GM12874 (cell line): ENCODE measurements at regions not wholly inside any gene's neighbourhood (a gene's known extent, or its start where the extent isn't known, plus 50 kb on each side); places are given as distances from the start of the nearest gene placed in this dataset.

Source experiments
- TF ChIP-seq, protein P1 (sequence below): IDR thresholded peaks from 2 replicates; pipeline ENCODE4 v1.5.1; 2011; ENCODE audit warnings: low read depth, mild to moderate bottlenecking, control low read depth, low read length, moderate library complexity; ENCODE audit not compliant: insufficient read depth

DNA sequence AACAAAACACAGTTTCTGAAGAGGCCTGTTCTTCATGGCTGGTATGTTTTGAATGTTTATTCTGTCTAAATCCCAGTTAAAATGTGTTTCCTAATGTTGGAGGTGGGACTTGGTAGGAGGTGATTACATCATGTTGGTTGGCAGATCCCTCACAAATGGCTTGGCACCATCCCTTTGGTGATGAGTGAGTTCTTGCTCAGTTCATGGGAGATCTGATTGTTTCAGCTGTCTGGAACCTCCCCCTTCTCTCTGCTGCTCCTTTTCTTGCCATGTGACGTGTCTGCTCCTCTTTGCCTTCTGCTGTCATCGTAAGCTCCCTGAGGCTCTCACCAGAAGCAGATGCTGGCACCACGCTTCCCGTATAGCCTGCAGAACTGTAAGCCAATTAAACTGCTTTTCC is 383.6 kb upstream of the TPK1 start:
- TF ChIP-seq, protein P1, sequence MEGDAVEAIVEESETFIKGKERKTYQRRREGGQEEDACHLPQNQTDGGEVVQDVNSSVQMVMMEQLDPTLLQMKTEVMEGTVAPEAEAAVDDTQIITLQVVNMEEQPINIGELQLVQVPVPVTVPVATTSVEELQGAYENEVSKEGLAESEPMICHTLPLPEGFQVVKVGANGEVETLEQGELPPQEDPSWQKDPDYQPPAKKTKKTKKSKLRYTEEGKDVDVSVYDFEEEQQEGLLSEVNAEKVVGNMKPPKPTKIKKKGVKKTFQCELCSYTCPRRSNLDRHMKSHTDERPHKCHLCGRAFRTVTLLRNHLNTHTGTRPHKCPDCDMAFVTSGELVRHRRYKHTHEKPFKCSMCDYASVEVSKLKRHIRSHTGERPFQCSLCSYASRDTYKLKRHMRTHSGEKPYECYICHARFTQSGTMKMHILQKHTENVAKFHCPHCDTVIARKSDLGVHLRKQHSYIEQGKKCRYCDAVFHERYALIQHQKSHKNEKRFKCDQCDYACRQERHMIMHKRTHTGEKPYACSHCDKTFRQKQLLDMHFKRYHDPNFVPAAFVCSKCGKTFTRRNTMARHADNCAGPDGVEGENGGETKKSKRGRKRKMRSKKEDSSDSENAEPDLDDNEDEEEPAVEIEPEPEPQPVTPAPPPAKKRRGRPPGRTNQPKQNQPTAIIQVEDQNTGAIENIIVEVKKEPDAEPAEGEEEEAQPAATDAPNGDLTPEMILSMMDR, result no peak

DNA sequence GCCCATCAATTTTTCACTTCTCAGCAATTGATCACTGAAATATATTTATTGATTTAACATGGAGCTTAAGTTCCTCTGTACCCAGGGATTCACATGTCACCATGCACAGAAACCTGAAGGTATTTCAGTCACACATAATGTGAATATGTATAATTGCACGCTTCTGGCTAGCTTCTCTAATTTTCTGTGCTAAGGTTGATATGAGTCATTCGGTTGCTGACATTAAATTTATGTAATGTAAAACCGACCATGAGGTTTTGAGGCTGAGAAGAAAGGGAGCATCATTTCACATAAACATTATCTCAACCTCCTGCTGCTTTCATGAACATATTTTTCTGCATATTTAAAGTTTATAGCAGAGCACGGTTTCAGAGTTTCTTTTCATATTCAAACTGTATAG is 381.0 kb upstream of the TPK1 start:
- TF ChIP-seq, protein P1, result no peak

DNA sequence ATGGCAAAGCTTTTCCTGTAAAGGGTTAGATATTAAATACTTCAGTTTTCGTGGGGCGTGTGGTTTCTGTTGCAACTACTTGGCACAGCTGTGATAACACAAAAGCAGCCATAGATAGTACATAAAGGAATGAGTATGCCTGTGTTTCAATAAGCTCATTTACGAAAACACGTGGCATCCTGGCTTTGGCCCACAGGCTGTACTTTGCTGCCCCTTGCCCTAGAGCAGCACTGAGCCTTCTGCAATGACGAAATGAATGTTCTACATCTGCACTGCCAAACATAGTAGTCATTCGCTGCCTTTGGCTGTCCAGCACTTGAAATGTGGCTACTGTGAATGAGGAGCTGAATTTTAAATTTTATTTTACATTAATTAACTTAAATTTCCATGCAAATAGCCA is 376.2 kb upstream of the TPK1 start:
- TF ChIP-seq, protein P1, result no peak

DNA sequence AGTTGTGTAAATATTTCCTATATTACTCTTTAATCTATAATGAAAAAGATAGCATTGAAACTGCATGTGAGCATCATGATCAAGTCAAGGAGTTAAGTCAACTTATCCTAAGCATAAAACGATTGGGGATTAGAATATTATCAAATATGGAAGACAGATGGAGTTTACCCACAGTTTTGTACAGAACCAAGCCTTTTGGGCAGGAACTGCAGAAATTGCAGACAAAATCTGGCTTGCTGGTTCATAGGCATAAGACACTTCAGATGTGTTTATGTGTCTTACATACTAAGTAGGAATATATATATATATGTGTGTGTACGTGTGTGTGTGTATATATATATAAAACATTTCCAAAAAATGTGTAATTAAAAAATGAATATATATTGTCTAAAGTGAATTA is 375.4 kb upstream of the TPK1 start:
- TF ChIP-seq, protein P1, result no peak

DNA sequence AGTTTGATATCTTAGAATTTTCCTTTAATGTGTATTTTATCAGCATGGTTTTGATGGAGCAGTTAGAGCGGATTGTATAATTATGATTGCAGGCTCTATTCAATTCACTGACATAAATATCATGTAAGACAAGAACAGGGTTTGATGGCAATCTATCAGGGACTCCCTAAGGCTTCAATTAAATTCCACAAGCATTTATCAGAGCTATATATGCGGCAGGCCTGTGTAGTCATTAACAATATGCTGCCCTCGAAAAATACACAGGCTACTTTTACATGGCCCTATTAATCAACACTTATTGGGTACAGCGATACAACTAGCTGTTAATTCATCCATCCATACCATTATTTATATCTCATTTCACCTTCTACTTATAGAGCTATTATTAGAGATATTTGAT is 358.1 kb upstream of the TPK1 start:
- TF ChIP-seq, protein P1, result no peak

DNA sequence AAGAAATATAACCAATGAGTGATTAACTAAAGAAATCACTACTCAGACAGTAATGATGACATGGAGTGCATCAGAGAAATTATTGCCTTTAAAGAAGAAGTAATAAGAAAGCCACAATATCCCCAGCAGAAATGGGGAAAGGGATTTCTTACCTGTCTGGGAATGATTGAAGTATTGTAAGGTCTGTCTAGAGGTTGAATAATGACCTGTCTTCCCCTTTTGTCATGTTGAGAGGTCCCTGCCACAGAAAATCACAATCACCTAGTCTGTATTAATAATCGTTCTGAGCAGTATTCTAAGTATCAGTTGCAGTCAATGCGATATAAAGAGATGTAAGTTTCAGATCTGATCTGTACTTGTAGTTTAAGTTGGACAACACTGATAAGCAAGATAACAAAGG is 349.1 kb upstream of the TPK1 start:
- TF ChIP-seq, protein P1, result no peak

DNA sequence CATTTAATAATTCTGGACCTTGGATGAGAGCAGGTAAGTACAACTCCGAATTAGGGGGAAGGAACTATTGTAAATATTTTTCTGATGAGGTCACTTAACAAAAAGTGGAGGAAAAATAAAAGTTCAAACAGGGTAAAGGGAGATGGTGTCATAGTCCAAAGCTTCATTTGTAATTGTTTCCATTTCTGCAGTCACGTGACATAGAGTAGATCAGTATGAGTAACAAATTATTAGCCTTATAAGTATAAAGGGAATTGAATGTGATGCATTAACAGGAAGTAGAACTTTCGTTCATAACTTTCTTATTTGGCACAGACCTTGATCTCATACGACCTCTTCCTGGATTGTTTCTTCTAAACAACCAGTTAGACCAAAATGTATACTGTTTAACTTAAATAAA is 347.2 kb upstream of the TPK1 start:
- TF ChIP-seq, protein P1, result no peak

DNA sequence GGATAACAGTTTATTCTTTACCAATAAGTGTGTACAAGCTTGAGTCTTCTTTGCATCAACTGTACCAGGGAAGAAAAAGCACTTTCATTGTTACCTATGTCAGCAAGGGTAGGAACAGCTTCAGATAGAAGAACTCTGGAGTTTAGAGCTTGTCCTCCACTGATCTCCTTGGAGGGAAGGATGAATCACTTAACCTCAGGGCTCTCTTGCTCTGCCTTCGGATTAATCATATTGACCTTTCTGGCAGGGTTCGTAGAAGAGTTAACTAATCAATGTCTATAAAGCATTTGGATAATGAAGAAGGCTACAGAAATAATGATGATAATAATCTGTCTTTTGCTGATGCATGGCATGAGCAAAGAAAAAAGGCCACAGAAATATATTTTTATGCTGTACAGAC is 339.5 kb upstream of the TPK1 start:
- TF ChIP-seq, protein P1, result no peak
